ENCODE measurements at regions not wholly inside any gene's neighbourhood (a gene's known extent, or its start where the extent isn't known, plus 50 kb on each side); places are given as distances from the start of the nearest gene placed in this dataset.

- TF ChIP-seq CTCF (conservative IDR thresholded peaks at IDR 0.05; ENCODE audit: low read depth, low read length), result no peak
- no peak overlapping the region for H3K4me3 ChIP-seq (ENCODE audit: low read depth, low read length)
- no peak for DNase-seq (ENCODE audit: low read depth)
These were observed 152.4 kb upstream of the HSF2 start for GRCh38 chr6:122246906-122247658.

- TF ChIP-seq CTCF (conservative IDR thresholded peaks at IDR 0.05; ENCODE audit: low read depth, low read length), result no peak
- no peak for DNase-seq (ENCODE audit: low read depth)
- no peak overlapping the region for H3K4me3 ChIP-seq (ENCODE audit: low read depth, low read length)
These were observed 151.3 kb upstream of the HSF2 start for GRCh38 chr6:122248001-122248669.

GRCh38 chr6:122248844-122249243 lies 150.6 kb upstream of the HSF2 start:
- DNase-seq (ENCODE audit: low read depth), result no peak
- H3K4me3 ChIP-seq (ENCODE audit: low read depth, low read length), result no peak overlapping the region
- no peak for TF ChIP-seq CTCF (conservative IDR thresholded peaks at IDR 0.05; ENCODE audit: low read depth, low read length)

GRCh38 chr6:122258839-122259238 lies 140.6 kb upstream of the HSF2 start:
- no peak for DNase-seq (ENCODE audit: low read depth)
- no peak for TF ChIP-seq CTCF (conservative IDR thresholded peaks at IDR 0.05; ENCODE audit: low read depth, low read length)
- H3K4me3 ChIP-seq (ENCODE audit: low read depth, low read length), result no peak overlapping the region

- no peak overlapping the region for H3K4me3 ChIP-seq (ENCODE audit: low read depth, low read length)
- no peak for DNase-seq (ENCODE audit: low read depth)
- no peak for TF ChIP-seq CTCF (conservative IDR thresholded peaks at IDR 0.05; ENCODE audit: low read depth, low read length)
These were observed 134.9 kb upstream of the HSF2 start for GRCh38 chr6:122264557-122264956.

- no peak overlapping the region for H3K4me3 ChIP-seq (ENCODE audit: low read depth, low read length)
- no peak for TF ChIP-seq CTCF (conservative IDR thresholded peaks at IDR 0.05; ENCODE audit: low read depth, low read length)
- DNase-seq (ENCODE audit: low read depth), result no peak
These were observed 133.7 kb upstream of the HSF2 start for GRCh38 chr6:122265755-122266154.

- no peak overlapping the region for H3K4me3 ChIP-seq (ENCODE audit: low read depth, low read length)
- no peak for DNase-seq (ENCODE audit: low read depth)
- TF ChIP-seq CTCF (conservative IDR thresholded peaks at IDR 0.05; ENCODE audit: low read depth, low read length), result no peak
These were observed 131.1 kb upstream of the HSF2 start for GRCh38 chr6:122268394-122268793.

All from choroid plexus epithelial cell (primary cell).